Cardiac muscle cell (in vitro differentiated cells and primary cell): ENCODE measurements at regions not wholly inside any gene's neighbourhood (a gene's known extent, or its start where the extent isn't known, plus 50 kb on each side); places are given as distances from the start of the nearest gene placed in this dataset.

ENCODE experiments used
- DNase-seq, 2 donors: peaks; one replicate each; pipeline versions ENCODE4 v3.0.0 to v3.0.0-alpha.2; 2010 to 2017; ENCODE audit warnings: low read depth in 1 of 2, low spot score in 1 of 2
- H3K27ac ChIP-seq: fragments of 200-600 bp; sonication (generic); 2 replicates; pipeline ENCODE4 v1.5.1; 2016
- H3K27me3 ChIP-seq: fragments of 200-600 bp; sonication (generic); 2 replicates; pipeline ENCODE4 v1.6.0; 2016; ENCODE audit warnings: control low read depth
- H3K36me3 ChIP-seq: fragments of 200-600 bp; sonication (generic); 2 replicates; pipeline ENCODE4 v1.5.1; 2016; ENCODE audit warnings: control low read depth
- H3K4me1 ChIP-seq: fragments of 200-600 bp; sonication (generic); 2 replicates; pipeline ENCODE4 v1.8.1; 2017; ENCODE audit warnings: low read depth, mild to moderate bottlenecking, mixed run types
- H3K4me3 ChIP-seq: fragments of 200-600 bp; sonication (generic); 2 replicates; pipeline ENCODE4 v1.5.1; 2016; ENCODE audit warnings: mild to moderate bottlenecking
- H3K9me3 ChIP-seq: fragments of 200-600 bp; sonication (generic); 2 replicates; pipeline ENCODE4 v1.5.1; 2017; ENCODE audit warnings: low read depth, mild to moderate bottlenecking, control low read depth
- CTCF ChIP-seq: IDR thresholded peaks from 2 replicates; pipeline ENCODE4 v1.5.1; 2012; ENCODE audit warnings: low read depth, mild to moderate bottlenecking, low read length

GRCh38 chr3:176663387-176663786, 533.9 kb downstream of the TBL1XR1 start:
- DNase-seq: peak in 1 of 2 donors; percentile 41
- no peak overlapping the region for H3K27ac ChIP-seq
- TF ChIP-seq CTCF: no peak

GRCh38 chr3:176661432-176661964, 535.8 kb downstream of the TBL1XR1 start:
- no peak overlapping the region for H3K4me3 ChIP-seq
- DNase-seq: no peak
- H3K36me3 ChIP-seq: no peaks in the 10 kb centered on the region
- H3K27me3 ChIP-seq: no peaks in the 10 kb centered on the region
- no peaks in the 10 kb centered on the region for H3K4me1 ChIP-seq
- TF ChIP-seq CTCF: no peak
- H3K9me3 ChIP-seq: no peaks in the 10 kb centered on the region
- H3K27ac ChIP-seq: no peak overlapping the region

More at GRCh38 chr3:176663387-176663786, 533.9 kb downstream of the TBL1XR1 start:
- Histone ChIP-seq H3K4me3 (no peak overlapping the region), H3K4me1 (no peaks in the 10 kb centered on the region), H3K27me3 (no peaks in the 10 kb centered on the region), H3K36me3 (no peaks in the 10 kb centered on the region), H3K9me3 (no peaks in the 10 kb centered on the region)

- TF ChIP-seq CTCF: no peak
- H3K4me3 ChIP-seq: no peak overlapping the region
- no peak for DNase-seq
- H3K4me1 ChIP-seq: no peaks in the 10 kb centered on the region
- no peak overlapping the region for H3K27ac ChIP-seq
- H3K27me3 ChIP-seq: no peaks in the 10 kb centered on the region
- H3K36me3 ChIP-seq: no peaks in the 10 kb centered on the region
- H3K9me3 ChIP-seq: no peaks in the 10 kb centered on the region
Observed at GRCh38 chr3:176655404-176656094, 541.7 kb downstream of the TBL1XR1 start.

DNA sequence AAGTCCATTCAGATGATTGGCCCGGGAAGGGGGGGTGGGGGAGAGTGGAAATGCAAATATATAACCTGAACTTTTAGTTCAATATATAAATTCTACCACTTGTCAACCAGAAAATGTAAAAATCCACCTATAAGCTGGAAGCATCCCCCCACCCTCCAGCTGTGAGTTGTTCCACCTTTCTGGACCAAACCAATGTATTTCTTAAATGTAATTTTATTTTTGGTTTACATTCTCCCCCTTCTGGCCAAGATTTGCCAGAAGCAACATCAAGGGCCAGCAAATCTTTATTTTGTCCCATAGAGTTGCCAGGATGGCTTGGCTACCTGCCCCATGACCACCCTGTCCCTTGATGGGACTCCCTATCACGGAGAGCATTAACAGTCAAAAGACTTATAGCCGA, 545.7 kb downstream of the TBL1XR1 start:
- H3K9me3 ChIP-seq: no peaks in the 10 kb centered on the region

DNA sequence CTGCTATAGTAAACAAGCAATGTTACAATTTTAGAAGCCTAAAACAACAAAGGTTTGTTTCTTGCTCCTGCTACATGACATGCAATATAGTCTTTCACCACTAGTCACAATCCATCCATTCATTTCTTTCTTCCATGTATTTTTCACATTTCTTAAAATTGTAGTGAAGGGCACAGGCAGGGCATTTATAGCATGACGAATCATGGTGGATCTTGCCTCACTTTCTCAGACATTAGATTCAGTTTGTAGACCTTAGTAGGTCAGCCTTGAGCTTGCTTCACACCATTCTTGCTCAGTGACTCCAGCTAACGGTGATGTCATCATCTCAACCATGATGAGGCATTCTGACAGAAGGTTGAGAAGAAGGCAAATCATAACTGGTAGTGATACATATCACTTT, 546.8 kb downstream of the TBL1XR1 start:
- Histone ChIP-seq H3K27me3 (no peaks in the 10 kb centered on the region), H3K27ac (no peak overlapping the region), H3K36me3 (no peaks in the 10 kb centered on the region), H3K4me3 (no peak overlapping the region), H3K4me1 (no peaks in the 10 kb centered on the region), H3K9me3 (no peaks in the 10 kb centered on the region)
- peak in 1 of 2 donors; percentile 17 for DNase-seq
- peak; percentile 2 for TF ChIP-seq CTCF

More for the DNA sequence above, 545.7 kb downstream of the TBL1XR1 start:
- Histone ChIP-seq H3K4me1 (no peaks in the 10 kb centered on the region), H3K27me3 (no peaks in the 10 kb centered on the region), H3K4me3 (no peak overlapping the region), H3K36me3 (no peaks in the 10 kb centered on the region), H3K27ac (no peak overlapping the region)
- no peak for TF ChIP-seq CTCF
- no peak for DNase-seq
